ENCODE measurements at regions not wholly inside any gene's neighbourhood (a gene's known extent, or its start where the extent isn't known, plus 50 kb on each side); places are given as distances from the start of the nearest gene placed in this dataset.

GRCh38 chr9:12095931-12096330 lies 597.3 kb upstream of the TYRP1 start:
- TF ChIP-seq TAF1 (IDR thresholded peaks at IDR 0.05; ENCODE audit: borderline replicate concordance, insufficient read depth, low read length) (no peak), FOXP2 (optimal IDR thresholded peaks at IDR 0.05; ENCODE audit: borderline replicate concordance, extremely low read depth, extremely low read length, insufficient read depth) (no peak), SIN3A (IDR thresholded peaks at IDR 0.05; ENCODE audit: borderline replicate concordance, insufficient read depth, low read length) (no peak), POLR2AphosphoS5 (IDR thresholded peaks at IDR 0.05; ENCODE audit: low read depth, low read length) (no peak), REST (IDR thresholded peaks at IDR 0.05; ENCODE audit: insufficient read depth in 1 of 2, low read depth in 2 of 2, low read length in 2 of 2) (no peak)

GRCh38 chr9:12133416-12133815 lies 559.8 kb upstream of the TYRP1 start:
- no peak for TF ChIP-seq FOXP2 (optimal IDR thresholded peaks at IDR 0.05; ENCODE audit: borderline replicate concordance, extremely low read depth, extremely low read length, insufficient read depth)
- TF ChIP-seq POLR2AphosphoS5 (IDR thresholded peaks at IDR 0.05; ENCODE audit: low read depth, low read length) = no peak
- no peak for TF ChIP-seq REST (IDR thresholded peaks at IDR 0.05; ENCODE audit: insufficient read depth in 1 of 2, low read depth in 2 of 2, low read length in 2 of 2)
- TF ChIP-seq TAF1 (IDR thresholded peaks at IDR 0.05; ENCODE audit: borderline replicate concordance, insufficient read depth, low read length) = no peak
- TF ChIP-seq SIN3A (IDR thresholded peaks at IDR 0.05; ENCODE audit: borderline replicate concordance, insufficient read depth, low read length) = no peak

- no peak for TF ChIP-seq FOXP2 (optimal IDR thresholded peaks at IDR 0.05; ENCODE audit: borderline replicate concordance, extremely low read depth, extremely low read length, insufficient read depth)
- no peak for TF ChIP-seq TAF1 (IDR thresholded peaks at IDR 0.05; ENCODE audit: borderline replicate concordance, insufficient read depth, low read length)
- TF ChIP-seq REST (IDR thresholded peaks at IDR 0.05; ENCODE audit: insufficient read depth in 1 of 2, low read depth in 2 of 2, low read length in 2 of 2) = no peak
- TF ChIP-seq POLR2AphosphoS5 (IDR thresholded peaks at IDR 0.05; ENCODE audit: low read depth, low read length) = no peak
- TF ChIP-seq SIN3A (IDR thresholded peaks at IDR 0.05; ENCODE audit: borderline replicate concordance, insufficient read depth, low read length) = no peak
Measured at GRCh38 chr9:12141422-12141821, 551.8 kb upstream of the TYRP1 start.

- TF ChIP-seq FOXP2 (optimal IDR thresholded peaks at IDR 0.05; ENCODE audit: borderline replicate concordance, extremely low read depth, extremely low read length, insufficient read depth) (no peak), POLR2AphosphoS5 (IDR thresholded peaks at IDR 0.05; ENCODE audit: low read depth, low read length) (no peak), REST (IDR thresholded peaks at IDR 0.05; ENCODE audit: insufficient read depth in 1 of 2, low read depth in 2 of 2, low read length in 2 of 2) (no peak), SIN3A (IDR thresholded peaks at IDR 0.05; ENCODE audit: borderline replicate concordance, insufficient read depth, low read length) (no peak), TAF1 (IDR thresholded peaks at IDR 0.05; ENCODE audit: borderline replicate concordance, insufficient read depth, low read length) (no peak)
Measured at GRCh38 chr9:12155401-12156134, 537.6 kb upstream of the TYRP1 start.

Measured in PFSK-1 (cell line).